ENCODE measurements at regions not wholly inside any gene's neighbourhood (a gene's known extent, or its start where the extent isn't known, plus 50 kb on each side); places are given as distances from the start of the nearest gene placed in this dataset.

DNA sequence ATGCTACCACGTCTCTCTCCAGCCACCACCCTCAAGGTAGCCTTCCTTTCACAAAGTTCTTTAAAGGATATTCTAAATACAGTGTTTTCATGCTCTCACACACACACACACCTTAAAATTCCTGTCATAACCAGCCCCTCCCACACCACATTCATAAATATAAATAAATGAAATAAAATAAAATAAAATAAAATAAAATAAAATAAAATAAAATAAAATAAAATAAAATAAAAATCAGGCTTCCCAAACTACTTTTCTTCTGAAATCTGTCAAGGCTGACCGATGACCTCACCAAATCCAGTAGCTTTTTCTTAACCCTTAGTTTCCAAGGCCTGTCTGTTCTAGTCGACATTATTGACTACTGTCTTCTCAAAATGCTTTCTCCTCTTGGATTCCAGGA, 378.4 kb downstream of the SEC23A start:
- TF ChIP-seq, protein P1, sequence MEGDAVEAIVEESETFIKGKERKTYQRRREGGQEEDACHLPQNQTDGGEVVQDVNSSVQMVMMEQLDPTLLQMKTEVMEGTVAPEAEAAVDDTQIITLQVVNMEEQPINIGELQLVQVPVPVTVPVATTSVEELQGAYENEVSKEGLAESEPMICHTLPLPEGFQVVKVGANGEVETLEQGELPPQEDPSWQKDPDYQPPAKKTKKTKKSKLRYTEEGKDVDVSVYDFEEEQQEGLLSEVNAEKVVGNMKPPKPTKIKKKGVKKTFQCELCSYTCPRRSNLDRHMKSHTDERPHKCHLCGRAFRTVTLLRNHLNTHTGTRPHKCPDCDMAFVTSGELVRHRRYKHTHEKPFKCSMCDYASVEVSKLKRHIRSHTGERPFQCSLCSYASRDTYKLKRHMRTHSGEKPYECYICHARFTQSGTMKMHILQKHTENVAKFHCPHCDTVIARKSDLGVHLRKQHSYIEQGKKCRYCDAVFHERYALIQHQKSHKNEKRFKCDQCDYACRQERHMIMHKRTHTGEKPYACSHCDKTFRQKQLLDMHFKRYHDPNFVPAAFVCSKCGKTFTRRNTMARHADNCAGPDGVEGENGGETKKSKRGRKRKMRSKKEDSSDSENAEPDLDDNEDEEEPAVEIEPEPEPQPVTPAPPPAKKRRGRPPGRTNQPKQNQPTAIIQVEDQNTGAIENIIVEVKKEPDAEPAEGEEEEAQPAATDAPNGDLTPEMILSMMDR (IDR thresholded peaks at IDR 0.05; ENCODE audit: poor library complexity), result no peak
- no peak for TF ChIP-seq EZH2 (IDR thresholded peaks at IDR 0.05; ENCODE audit: borderline replicate concordance)
- no peak for TF ChIP-seq EZH2phosphoT487 (IDR thresholded peaks at IDR 0.05; ENCODE audit: low read depth, severe bottlenecking, unreplicated experiment)
